Ectodermal cell (in vitro differentiated cells): ENCODE measurements at regions not wholly inside any gene's neighbourhood (a gene's known extent, or its start where the extent isn't known, plus 50 kb on each side); places are given as distances from the start of the nearest gene placed in this dataset.

Experiments used
- H3K27ac ChIP-seq: 2 replicates; pipeline ENCODE4 v1.7.0; 2013; ENCODE audit warnings: mild to moderate bottlenecking, low read depth, low read length; ENCODE audit not compliant: insufficient read depth, poor library complexity, severe bottlenecking
- H3K27me3 ChIP-seq: 2 replicates; pipeline ENCODE4 v1.7.0; 2013; ENCODE audit warnings: mild to moderate bottlenecking, low read length; ENCODE audit not compliant: insufficient read depth, control insufficient read depth, poor library complexity, severe bottlenecking
- H3K36me3 ChIP-seq: one replicate; pipeline ENCODE4 v1.7.0; 2013; ENCODE audit warnings: low read length; ENCODE audit not compliant: control insufficient read depth, insufficient read depth
- H3K4me1 ChIP-seq: one replicate; pipeline ENCODE4 v1.7.0; 2013; ENCODE audit warnings: low read length; ENCODE audit not compliant: control insufficient read depth, insufficient read depth
- H3K4me3 ChIP-seq: 2 replicates; pipeline ENCODE4 v1.7.0; 2013; ENCODE audit warnings: low read depth, low read length, control low read depth; ENCODE audit not compliant: insufficient read depth
- H3K9me3 ChIP-seq: 2 replicates; pipeline ENCODE4 v1.7.0; 2013; ENCODE audit warnings: mild to moderate bottlenecking, low read length, moderate library complexity; ENCODE audit not compliant: control insufficient read depth
- WGBS, 2 experiments: methylation state at CpG; one replicate each; pipeline ENCODE4 v1.1.7; 2013; ENCODE audit warnings: missing lambda C conversion rate in 2 of 2; 5-methylcytosine and 5-hydroxymethylcytosine counted together

DNA sequence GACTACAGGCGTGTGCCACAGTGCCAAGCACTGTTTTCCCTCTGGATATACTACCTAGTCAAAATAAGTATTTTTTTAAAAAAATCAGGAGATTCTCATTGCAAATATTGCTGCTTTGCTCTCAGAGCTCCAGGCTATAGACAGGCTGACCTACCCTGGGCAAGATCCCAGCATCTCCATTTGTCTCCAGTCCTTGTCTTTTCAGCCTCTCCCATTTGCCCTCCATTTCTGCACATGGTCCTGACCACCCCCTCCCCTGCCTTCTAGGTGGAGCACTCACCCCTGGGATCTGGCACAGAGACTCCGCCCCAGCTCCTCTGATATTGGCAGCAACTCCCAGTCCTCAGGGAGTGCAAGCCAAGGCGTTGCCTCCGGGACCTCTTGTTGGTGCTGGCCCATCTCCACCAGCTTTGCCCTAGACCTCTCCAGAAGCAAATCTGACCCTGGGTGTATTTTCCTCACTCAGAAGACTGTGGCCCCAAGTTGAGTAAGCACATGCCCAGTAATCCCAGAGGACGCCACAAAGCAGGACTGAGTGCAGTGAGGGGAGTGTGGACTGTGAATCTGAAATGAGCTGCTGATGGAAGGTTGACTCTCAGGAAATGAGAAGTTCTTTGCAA lies 120.6 kb downstream of the MTPAP start:
- Histone ChIP-seq H3K4me3 (no peak overlapping the region), H3K27ac (no peak overlapping the region), H3K27me3 (no peaks in the 10 kb centered on the region), H3K36me3 (no peaks in the 10 kb centered on the region), H3K4me1 (no peaks in the 10 kb centered on the region), H3K9me3 (no peaks in the 10 kb centered on the region)
- 93% methylated on average over 5 of the region's 5 CpGs for WGBS, 2 experiments

DNA sequence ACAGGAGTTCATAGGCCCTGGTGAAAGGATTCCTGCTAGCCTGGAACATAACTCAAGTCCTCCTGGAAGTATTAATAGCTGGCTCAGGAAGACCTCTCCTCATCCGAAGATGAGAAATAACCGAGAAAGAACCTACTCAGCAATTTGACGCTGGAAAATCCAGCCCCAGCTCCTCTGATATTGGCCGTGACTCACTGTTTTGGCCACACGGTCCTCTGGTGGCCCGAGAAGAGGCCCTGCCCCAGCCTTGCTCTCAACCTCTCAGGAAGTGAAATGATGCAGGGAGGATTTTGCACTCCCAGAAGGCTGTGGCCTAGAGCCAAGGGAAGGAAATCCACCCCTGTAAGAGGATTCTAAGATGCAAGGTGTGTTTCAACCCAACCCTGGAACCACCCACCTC lies 121.6 kb downstream of the MTPAP start:
- no peaks in the 10 kb centered on the region for H3K9me3 ChIP-seq
- H3K4me1 ChIP-seq: no peaks in the 10 kb centered on the region
- H3K36me3 ChIP-seq: no peaks in the 10 kb centered on the region
- H3K27me3 ChIP-seq: no peaks in the 10 kb centered on the region
- no peak overlapping the region for H3K27ac ChIP-seq
- no peak overlapping the region for H3K4me3 ChIP-seq
- 88 to 97% methylated on average over 6 of the region's 6 CpGs for WGBS, 2 experiments

DNA sequence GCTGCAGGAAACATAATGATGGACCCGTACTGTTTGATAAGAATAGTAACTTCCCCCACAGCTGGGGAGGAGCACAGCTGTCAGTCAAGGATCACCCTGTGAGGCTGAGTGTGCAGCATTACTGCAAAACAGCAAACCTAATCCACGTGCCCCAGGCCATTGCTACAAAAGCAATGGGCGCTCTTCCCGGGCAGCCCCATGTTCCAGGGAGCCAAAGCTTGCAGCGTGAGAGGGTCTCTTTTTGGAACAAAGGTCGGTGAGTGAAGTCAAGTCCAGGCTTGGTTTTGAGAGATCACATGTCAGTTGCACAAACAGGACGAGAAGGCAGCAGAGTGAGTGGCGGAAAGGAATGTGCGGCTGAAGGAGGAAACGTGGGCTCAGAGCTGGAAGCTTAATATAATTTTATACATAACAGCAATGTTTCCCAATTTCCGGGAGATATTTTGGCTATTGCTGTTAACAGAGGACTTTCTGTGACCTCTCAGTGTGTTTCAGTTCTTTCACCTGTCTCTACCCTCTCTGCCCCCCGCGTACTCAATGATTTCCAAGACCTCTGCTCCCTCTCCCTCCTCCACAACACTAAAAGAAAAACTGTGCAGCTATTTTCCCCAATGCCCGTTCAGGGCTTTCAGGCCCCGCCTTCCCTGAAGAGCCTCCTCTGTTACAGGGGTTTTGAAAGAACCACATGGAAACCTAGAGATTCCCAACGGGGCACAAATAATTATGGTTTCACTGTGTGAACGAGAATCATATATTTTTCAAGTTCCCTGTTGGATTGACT lies 128.9 kb downstream of the MTPAP start:
- H3K27ac ChIP-seq: no peak overlapping the region
- 81 to 82% methylated on average over 16 to 17 of the region's 17 CpGs for WGBS, 2 experiments
- H3K4me1 ChIP-seq: peaks cover 9% of the 10 kb centered on the region
- H3K36me3 ChIP-seq: no peaks in the 10 kb centered on the region
- H3K9me3 ChIP-seq: no peaks in the 10 kb centered on the region
- H3K4me3 ChIP-seq: no peak overlapping the region
- H3K27me3 ChIP-seq: no peaks in the 10 kb centered on the region

DNA sequence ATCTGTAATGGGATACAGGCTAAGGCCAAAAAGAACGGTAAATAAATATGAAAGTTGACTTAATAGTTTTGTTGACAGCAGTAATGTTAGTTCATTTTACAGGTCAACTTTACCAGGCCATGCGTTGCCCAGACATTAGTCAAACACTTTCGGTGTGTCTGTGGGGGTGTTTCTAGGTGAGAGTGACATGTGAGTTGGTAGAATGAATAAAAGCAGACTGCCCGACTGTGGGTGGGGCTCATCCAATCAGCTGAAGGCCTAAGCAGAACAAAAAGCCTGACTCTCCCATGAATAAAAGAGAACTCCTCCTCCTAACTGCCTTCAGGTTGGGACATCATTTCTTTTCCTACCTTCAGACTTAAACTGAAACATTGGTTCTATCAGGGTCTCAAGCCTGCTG lies 132.3 kb downstream of the MTPAP start:
- H3K4me3 ChIP-seq: no peak overlapping the region
- WGBS, 2 experiments: 94 to 95% methylated on average over 4 of the region's 4 CpGs

DNA sequence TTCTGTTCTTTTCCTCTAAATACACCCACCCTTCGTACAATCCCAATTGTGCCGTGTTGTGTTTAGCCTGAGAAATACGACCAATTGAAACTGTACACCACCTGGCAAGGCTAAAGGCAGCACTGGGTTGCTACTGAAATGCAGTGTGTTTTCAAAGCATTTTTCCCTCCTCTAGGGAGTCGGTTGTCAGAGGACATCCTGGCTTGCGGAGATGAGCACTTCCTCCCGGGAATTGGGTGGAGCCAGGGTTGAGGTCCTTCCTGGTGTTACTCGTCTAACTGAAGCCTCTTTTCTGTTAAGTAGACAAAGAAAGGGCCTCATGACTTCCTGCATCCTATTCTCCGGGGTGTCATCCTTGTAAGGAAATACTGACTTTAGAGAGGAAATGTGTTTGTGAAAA lies 133.5 kb downstream of the MTPAP start:
- Histone ChIP-seq H3K4me3 (no peak overlapping the region), H3K36me3 (no peaks in the 10 kb centered on the region), H3K27ac (no peak overlapping the region), H3K4me1 (peaks cover 9% of the 10 kb centered on the region), H3K27me3 (no peaks in the 10 kb centered on the region), H3K9me3 (no peaks in the 10 kb centered on the region)
- 83 to 87% methylated on average over 8 of the region's 8 CpGs for WGBS, 2 experiments

More for the DNA sequence above, 132.3 kb downstream of the MTPAP start:
- no peak overlapping the region for H3K27ac ChIP-seq
- H3K27me3 ChIP-seq: no peaks in the 10 kb centered on the region
- H3K9me3 ChIP-seq: no peaks in the 10 kb centered on the region
- H3K36me3 ChIP-seq: no peaks in the 10 kb centered on the region
- peaks cover 9% of the 10 kb centered on the region for H3K4me1 ChIP-seq

DNA sequence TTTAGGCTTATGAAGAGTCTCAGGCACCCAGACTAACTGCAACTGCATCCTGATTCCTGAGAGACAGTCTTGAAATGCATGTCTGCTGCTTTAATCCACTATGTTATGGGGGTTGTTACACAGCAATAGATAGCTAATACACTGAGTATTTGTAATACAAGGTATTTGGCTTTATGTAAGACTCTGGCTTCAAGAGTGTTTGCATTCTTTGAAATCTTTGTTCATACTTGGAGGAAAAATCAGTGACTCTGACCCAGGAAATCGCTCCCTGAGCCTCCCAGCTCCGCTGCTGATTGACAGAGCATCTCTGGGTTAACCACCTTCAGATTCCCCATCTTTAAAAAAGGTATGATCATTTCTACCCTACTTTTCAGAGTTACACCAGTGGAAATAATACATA lies 133.9 kb downstream of the MTPAP start:
- Histone ChIP-seq H3K9me3 (no peaks in the 10 kb centered on the region), H3K27me3 (no peaks in the 10 kb centered on the region), H3K36me3 (no peaks in the 10 kb centered on the region), H3K4me3 (no peak overlapping the region), H3K4me1 (peaks cover 6% of the 10 kb centered on the region), H3K27ac (no peak overlapping the region)
- 96 to 97% methylated on average over 2 of the region's 2 CpGs for WGBS, 2 experiments

DNA sequence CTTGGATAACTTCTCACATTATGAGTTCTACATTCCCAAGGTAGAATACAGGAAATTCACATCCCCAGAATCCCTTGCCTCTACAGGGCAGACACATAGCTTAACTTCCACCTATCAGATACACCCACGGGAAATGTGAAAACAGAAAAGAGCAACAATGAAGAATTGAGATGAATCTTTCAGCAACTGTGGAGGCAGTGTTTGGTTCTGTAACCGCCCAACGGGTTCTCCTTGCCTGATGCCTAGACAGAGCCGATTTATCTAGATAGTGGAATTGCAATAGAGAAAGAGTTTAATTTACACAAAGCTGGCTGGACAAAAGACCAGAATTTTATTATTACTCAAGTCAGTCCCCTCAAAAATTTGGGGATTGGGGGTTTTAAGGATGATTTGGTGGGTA lies 138.8 kb downstream of the MTPAP start:
- H3K27me3 ChIP-seq: no peaks in the 10 kb centered on the region
- no peaks in the 10 kb centered on the region for H3K9me3 ChIP-seq
- 92 to 93% methylated on average over 4 of the region's 4 CpGs for WGBS, 2 experiments
- no peak overlapping the region for H3K4me3 ChIP-seq
- H3K4me1 ChIP-seq: no peaks in the 10 kb centered on the region
- H3K27ac ChIP-seq: no peak overlapping the region
- H3K36me3 ChIP-seq: no peaks in the 10 kb centered on the region

DNA sequence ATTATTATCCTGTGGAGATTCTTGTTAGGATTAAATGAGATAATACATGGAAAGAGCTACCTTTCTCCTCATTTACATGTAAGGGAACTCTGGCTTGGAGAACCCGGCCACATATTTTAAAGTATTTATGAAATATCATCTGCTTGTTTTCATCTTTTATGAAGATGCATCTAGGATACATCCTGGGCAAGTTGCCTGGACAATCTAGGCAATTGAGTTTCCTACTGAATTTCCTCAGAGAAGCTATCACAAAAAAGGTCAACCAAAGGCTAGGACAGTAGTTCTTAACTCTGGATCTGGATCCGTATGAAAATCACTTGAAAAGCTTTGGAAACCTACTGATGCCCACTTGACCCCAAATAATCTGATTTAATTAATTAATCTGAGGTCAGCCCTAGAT lies 140.7 kb downstream of the MTPAP start:
- no peak overlapping the region for H3K4me3 ChIP-seq
- WGBS, 2 experiments: 86 to 96% methylated on average over 1 of the region's 2 CpGs
- no peaks in the 10 kb centered on the region for H3K9me3 ChIP-seq
- H3K27ac ChIP-seq: no peak overlapping the region
- no peaks in the 10 kb centered on the region for H3K4me1 ChIP-seq
- H3K36me3 ChIP-seq: no peaks in the 10 kb centered on the region
- no peaks in the 10 kb centered on the region for H3K27me3 ChIP-seq

DNA sequence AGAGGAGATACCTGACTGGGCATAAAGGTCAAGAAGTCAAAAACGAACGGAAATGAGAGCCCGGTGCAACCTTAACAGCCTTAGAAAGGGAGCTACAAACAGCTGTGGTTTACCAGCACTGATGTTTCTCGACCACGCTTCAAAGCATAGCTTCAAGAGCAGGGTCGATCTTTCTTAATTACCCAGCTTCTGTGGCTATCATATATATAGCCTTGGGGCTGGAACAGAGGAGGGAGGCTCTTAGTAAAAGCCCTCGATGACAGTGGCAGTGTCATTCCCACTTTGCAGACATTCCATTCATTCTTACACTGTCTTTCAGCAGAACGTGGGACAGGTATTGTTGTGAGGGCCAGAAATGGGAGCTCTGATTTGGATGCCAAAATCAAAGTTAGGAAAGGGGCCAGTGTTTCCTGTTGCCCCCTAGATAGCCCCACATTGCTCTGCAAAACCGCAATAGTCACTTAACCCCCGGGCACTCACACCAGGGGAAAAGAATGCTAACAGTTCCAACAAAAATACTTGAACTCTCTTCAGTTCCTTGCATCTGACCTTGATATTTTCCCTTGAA lies 141.5 kb downstream of the MTPAP start:
- no peak overlapping the region for H3K4me3 ChIP-seq
- no peaks in the 10 kb centered on the region for H3K36me3 ChIP-seq
- H3K4me1 ChIP-seq: no peaks in the 10 kb centered on the region
- no peak overlapping the region for H3K27ac ChIP-seq
- no peaks in the 10 kb centered on the region for H3K9me3 ChIP-seq
- no peaks in the 10 kb centered on the region for H3K27me3 ChIP-seq
- WGBS, 2 experiments: 77 to 78% methylated on average over 10 of the region's 10 CpGs

DNA sequence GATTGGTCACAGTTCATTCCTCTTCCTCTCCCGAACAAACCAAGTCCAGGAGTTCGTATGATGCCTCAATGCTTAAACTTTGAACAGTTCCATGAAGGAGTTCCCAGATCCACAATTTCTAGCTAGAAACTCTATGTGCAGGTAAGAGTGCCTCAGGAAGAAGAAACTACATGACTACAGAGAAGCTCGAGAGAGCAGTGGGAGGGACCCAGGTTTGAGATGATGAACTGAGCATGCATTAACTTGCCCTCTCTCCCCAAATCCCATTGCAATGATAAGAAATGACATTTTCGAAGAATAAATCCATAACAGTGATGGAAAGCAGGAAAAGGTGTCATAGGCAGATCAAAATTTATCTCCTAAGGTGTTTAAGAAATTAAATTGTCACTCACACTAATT lies 140.6 kb upstream of the JCAD start:
- Histone ChIP-seq H3K4me1 (no peaks in the 10 kb centered on the region), H3K4me3 (no peak overlapping the region), H3K9me3 (no peaks in the 10 kb centered on the region), H3K27ac (no peak overlapping the region), H3K36me3 (no peaks in the 10 kb centered on the region), H3K27me3 (no peaks in the 10 kb centered on the region)
- 87 to 92% methylated on average over 3 to 4 of the region's 4 CpGs for WGBS, 2 experiments
